Vagina (tissue), 2 donors: ENCODE measurements at regions not wholly inside any gene's neighbourhood (a gene's known extent, or its start where the extent isn't known, plus 50 kb on each side); places are given as distances from the start of the nearest gene placed in this dataset.

Experiments
- DNase-seq, 2 donors: peaks; one replicate each; pipeline ENCODE4 v3.0.0-alpha.2; 2017; ENCODE audit errors: extremely low spot score in 2 of 2
- H3K27ac ChIP-seq: fragments of 200-600 bp; sonication (generic); one replicate; pipeline ENCODE4 v1.5.1; 2019
- H3K27me3 ChIP-seq: fragments of 200-600 bp; sonication (generic); one replicate; pipeline ENCODE4 v1.5.1; 2019
- H3K36me3 ChIP-seq, 2 donors: fragments of 200-600 bp; sonication (generic); one replicate each; pipeline ENCODE4 v1.5.1; 2017 to 2019
- H3K4me1 ChIP-seq: fragments of 200-600 bp; sonication (generic); one replicate; pipeline ENCODE4 v1.5.1; 2019
- H3K4me3 ChIP-seq, 2 donors: fragments of 200-600 bp; sonication (generic); 1 replicate in 1 of 2; 2 replicates in 1 of 2; pipeline ENCODE4 v1.5.1; 2016 to 2019
- H3K9me3 ChIP-seq: fragments of 200-600 bp; sonication (generic); one replicate; pipeline ENCODE4 v1.5.1; 2019
- POLR2A ChIP-seq, 2 donors: fragments of 450-650 bp; IDR thresholded peaks; one replicate each; pipeline ENCODE4 v1.6.1; 2017; ENCODE audit warnings: antibody characterized with exemption in 2 of 2, mild to moderate bottlenecking in 2 of 2, moderate library complexity in 2 of 2
- POLR2AphosphoS5 ChIP-seq, 2 donors: sonication (generic); formaldehyde crosslinking; IDR thresholded peaks; one replicate each; pipeline ENCODE4 v1.9.0; 2017; ENCODE audit warnings: antibody characterized with exemption in 2 of 2, mild to moderate bottlenecking in 2 of 2, low read depth in 1 of 2; ENCODE audit not compliant: insufficient read depth in 1 of 2
- intact Hi-C: fragments of 100-400 bp; cut with DNase I; formaldehyde crosslinking; loops from one replicate; pipeline ENCODE4 v1.15.1; 2023
- TF ChIP-seq, protein P1 (sequence below), 3 experiments: fragments of 450-650 bp in 2 of 3; fragments of 200-600 bp in 1 of 3; sonication (generic) in 1 of 3; IDR thresholded peaks; one replicate each; pipeline ENCODE4 v1.5.1; 2017 to 2019; ENCODE audit warnings: antibody characterized with exemption in 3 of 3, mild to moderate bottlenecking in 2 of 3, moderate library complexity in 2 of 3

- H3K9me3 ChIP-seq, result no peaks in the 10 kb centered on the region
- peak in 1 of 2 donors; percentile 74 for DNase-seq
- intact Hi-C loops, result no loop called here
- H3K27ac ChIP-seq, result no peak overlapping the region
- H3K27me3 ChIP-seq, result no peaks in the 10 kb centered on the region
- H3K4me3 ChIP-seq, result no peak overlapping the region
- TF ChIP-seq POLR2AphosphoS5 (IDR thresholded peaks at IDR 0.05; ENCODE audit: insufficient read depth in 1 of 2, low read depth in 1 of 2) (no peak), POLR2A (IDR thresholded peaks at IDR 0.05) (no peak)
- TF ChIP-seq, protein P1, sequence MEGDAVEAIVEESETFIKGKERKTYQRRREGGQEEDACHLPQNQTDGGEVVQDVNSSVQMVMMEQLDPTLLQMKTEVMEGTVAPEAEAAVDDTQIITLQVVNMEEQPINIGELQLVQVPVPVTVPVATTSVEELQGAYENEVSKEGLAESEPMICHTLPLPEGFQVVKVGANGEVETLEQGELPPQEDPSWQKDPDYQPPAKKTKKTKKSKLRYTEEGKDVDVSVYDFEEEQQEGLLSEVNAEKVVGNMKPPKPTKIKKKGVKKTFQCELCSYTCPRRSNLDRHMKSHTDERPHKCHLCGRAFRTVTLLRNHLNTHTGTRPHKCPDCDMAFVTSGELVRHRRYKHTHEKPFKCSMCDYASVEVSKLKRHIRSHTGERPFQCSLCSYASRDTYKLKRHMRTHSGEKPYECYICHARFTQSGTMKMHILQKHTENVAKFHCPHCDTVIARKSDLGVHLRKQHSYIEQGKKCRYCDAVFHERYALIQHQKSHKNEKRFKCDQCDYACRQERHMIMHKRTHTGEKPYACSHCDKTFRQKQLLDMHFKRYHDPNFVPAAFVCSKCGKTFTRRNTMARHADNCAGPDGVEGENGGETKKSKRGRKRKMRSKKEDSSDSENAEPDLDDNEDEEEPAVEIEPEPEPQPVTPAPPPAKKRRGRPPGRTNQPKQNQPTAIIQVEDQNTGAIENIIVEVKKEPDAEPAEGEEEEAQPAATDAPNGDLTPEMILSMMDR (IDR thresholded peaks at IDR 0.05), result no peak
- no peaks in the 10 kb centered on the region for H3K4me1 ChIP-seq
- H3K36me3 ChIP-seq, result no peaks in the 10 kb centered on the region
Observed at GRCh38 chr1:4219111-4219510, 319.0 kb upstream of the C1orf174 start.

DNA sequence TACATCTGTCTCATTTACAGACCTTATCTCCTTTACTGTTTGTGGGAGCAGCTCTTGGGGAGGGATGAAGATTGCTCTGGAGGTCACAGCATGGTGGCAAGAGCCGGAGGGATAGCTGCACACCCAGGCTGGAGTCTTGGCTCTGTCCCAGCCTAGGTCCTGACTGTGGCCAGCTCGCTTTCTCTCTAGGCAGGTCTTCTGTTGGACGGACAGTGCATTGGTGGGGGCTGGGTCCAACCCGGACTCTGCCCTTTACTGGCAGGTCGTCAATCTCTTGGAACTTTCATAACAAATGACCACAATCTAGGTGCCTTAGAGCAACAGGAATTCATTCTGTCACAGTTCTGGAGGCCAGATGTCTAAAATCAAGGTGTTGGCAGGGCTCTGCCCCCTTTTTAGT, 319.8 kb upstream of the C1orf174 start:
- intact Hi-C loops, result no loop called here
- Histone ChIP-seq H3K27me3 (no peaks in the 10 kb centered on the region), H3K4me3 (no peak overlapping the region), H3K9me3 (no peaks in the 10 kb centered on the region), H3K27ac (no peak overlapping the region), H3K4me1 (no peaks in the 10 kb centered on the region), H3K36me3 (no peaks in the 10 kb centered on the region)
- no peak for TF ChIP-seq POLR2A (IDR thresholded peaks at IDR 0.05)
- TF ChIP-seq POLR2AphosphoS5 (IDR thresholded peaks at IDR 0.05; ENCODE audit: insufficient read depth in 1 of 2, low read depth in 1 of 2), result no peak
- TF ChIP-seq, protein P1 (IDR thresholded peaks at IDR 0.05), result no peak
- DNase-seq, result peak in 1 of 2 donors; percentile 37

GRCh38 chr1:4220362-4220761, 320.3 kb upstream of the C1orf174 start:
- Histone ChIP-seq H3K9me3 (no peaks in the 10 kb centered on the region), H3K27ac (no peak overlapping the region), H3K36me3 (no peaks in the 10 kb centered on the region), H3K4me3 (no peak overlapping the region), H3K27me3 (no peaks in the 10 kb centered on the region), H3K4me1 (no peaks in the 10 kb centered on the region)
- intact Hi-C loops, result no loop called here
- TF ChIP-seq POLR2AphosphoS5 (IDR thresholded peaks at IDR 0.05; ENCODE audit: insufficient read depth in 1 of 2, low read depth in 1 of 2) (no peak), POLR2A (IDR thresholded peaks at IDR 0.05) (no peak)
- TF ChIP-seq, protein P1 (IDR thresholded peaks at IDR 0.05), result no peak
- DNase-seq, result peak in 1 of 2 donors; percentile 47

- no peaks in the 10 kb centered on the region for H3K4me1 ChIP-seq
- no peaks in the 10 kb centered on the region for H3K36me3 ChIP-seq
- no peaks in the 10 kb centered on the region for H3K27me3 ChIP-seq
- H3K4me3 ChIP-seq, result no peak overlapping the region
- intact Hi-C loops, result no loop called here
- no peak overlapping the region for H3K27ac ChIP-seq
- TF ChIP-seq, protein P1 (IDR thresholded peaks at IDR 0.05), result no peak
- no peak for TF ChIP-seq POLR2A (IDR thresholded peaks at IDR 0.05)
- no peak for TF ChIP-seq POLR2AphosphoS5 (IDR thresholded peaks at IDR 0.05; ENCODE audit: insufficient read depth in 1 of 2, low read depth in 1 of 2)
- peak in 1 of 2 donors; percentile 40 for DNase-seq
- H3K9me3 ChIP-seq, result no peaks in the 10 kb centered on the region
Observed at GRCh38 chr1:4221107-4221506, 321.0 kb upstream of the C1orf174 start.

GRCh38 chr1:4224684-4225467, 324.8 kb upstream of the C1orf174 start:
- Histone ChIP-seq H3K4me1 (no peaks in the 10 kb centered on the region), H3K27ac (no peak overlapping the region), H3K4me3 (no peak overlapping the region), H3K9me3 (no peaks in the 10 kb centered on the region), H3K27me3 (no peaks in the 10 kb centered on the region), H3K36me3 (no peaks in the 10 kb centered on the region)
- intact Hi-C loops, result no loop called here
- TF ChIP-seq POLR2A (IDR thresholded peaks at IDR 0.05) (no peak), POLR2AphosphoS5 (IDR thresholded peaks at IDR 0.05; ENCODE audit: insufficient read depth in 1 of 2, low read depth in 1 of 2) (no peak)
- TF ChIP-seq, protein P1 (IDR thresholded peaks at IDR 0.05), result no peak
- peak in 1 of 2 donors; percentile 69 for DNase-seq
